ENCODE measurements at regions not wholly inside any gene's neighbourhood (a gene's known extent, or its start where the extent isn't known, plus 50 kb on each side); places are given as distances from the start of the nearest gene placed in this dataset.

- DNase-seq (ENCODE audit: low spot score) = no peak
Observed at GRCh38 chr10:10589540-10590303, 427.9 kb upstream of the CELF2 start.

GRCh38 chr10:10591715-10592341 is 425.8 kb upstream of the CELF2 start:
- no peak for DNase-seq (ENCODE audit: low spot score)

- no peak for DNase-seq (ENCODE audit: low spot score)
Observed at GRCh38 chr10:10596256-10596655, 421.4 kb upstream of the CELF2 start.

- no peak for DNase-seq (ENCODE audit: low spot score)
Observed at GRCh38 chr10:10598297-10598696, 419.4 kb upstream of the CELF2 start.

- no peak for DNase-seq (ENCODE audit: low spot score)
Observed at GRCh38 chr10:10600004-10600403, 417.7 kb upstream of the CELF2 start.

GRCh38 chr10:10605551-10606081 is 412.1 kb upstream of the CELF2 start:
- no peak for DNase-seq (ENCODE audit: low spot score)

- no peak for DNase-seq (ENCODE audit: low spot score)
Observed at GRCh38 chr10:10609379-10609955, 408.2 kb upstream of the CELF2 start.

GRCh38 chr10:10610171-10610570 is 407.5 kb upstream of the CELF2 start:
- no peak for DNase-seq (ENCODE audit: low spot score)

GRCh38 chr10:10612151-10612550 is 405.5 kb upstream of the CELF2 start:
- no peak for DNase-seq (ENCODE audit: low spot score)

- DNase-seq (ENCODE audit: low spot score) = no peak
Observed at GRCh38 chr10:10613656-10614244, 403.9 kb upstream of the CELF2 start.

- DNase-seq (ENCODE audit: low spot score) = no peak
Observed at GRCh38 chr10:10617686-10618085, 400.0 kb upstream of the CELF2 start.

- DNase-seq (ENCODE audit: low spot score) = no peak
Observed at GRCh38 chr10:10618139-10618538, 399.5 kb upstream of the CELF2 start.

GRCh38 chr10:10623958-10624566 is 393.6 kb upstream of the CELF2 start:
- no peak for DNase-seq (ENCODE audit: low spot score)

GRCh38 chr10:10624567-10624962 is 393.1 kb upstream of the CELF2 start:
- no peak for DNase-seq (ENCODE audit: low spot score)

GRCh38 chr10:10625491-10625890 is 392.2 kb upstream of the CELF2 start:
- no peak for DNase-seq (ENCODE audit: low spot score)

- DNase-seq (ENCODE audit: low spot score) = no peak
Observed at GRCh38 chr10:10626734-10627133, 390.9 kb upstream of the CELF2 start.

- no peak for DNase-seq (ENCODE audit: low spot score)
Observed at GRCh38 chr10:10627414-10627813, 390.3 kb upstream of the CELF2 start.

- no peak for DNase-seq (ENCODE audit: low spot score)
Observed at GRCh38 chr10:10629512-10629911, 388.2 kb upstream of the CELF2 start.

GRCh38 chr10:10630281-10630680 is 387.4 kb upstream of the CELF2 start:
- DNase-seq (ENCODE audit: low spot score) = no peak

- DNase-seq (ENCODE audit: low spot score) = no peak
Observed at GRCh38 chr10:10630782-10631181, 386.9 kb upstream of the CELF2 start.

- DNase-seq (ENCODE audit: low spot score) = no peak
Observed at GRCh38 chr10:10642189-10642588, 375.5 kb upstream of the CELF2 start.

- DNase-seq (ENCODE audit: low spot score) = no peak
Observed at GRCh38 chr10:10642751-10643150, 374.9 kb upstream of the CELF2 start.
